Breast epithelium (tissue), 4 donors: ENCODE measurements at regions not wholly inside any gene's neighbourhood (a gene's known extent, or its start where the extent isn't known, plus 50 kb on each side); places are given as distances from the start of the nearest gene placed in this dataset.

Experiments
- DNase-seq, 2 donors: peaks; one replicate each; pipeline ENCODE4 v3.0.0-alpha.2; 2019; ENCODE audit warnings: low spot score in 2 of 2
- H3K27ac ChIP-seq, 2 donors: fragments of 200-600 bp; sonication (generic) in 1 of 2; one replicate each; pipeline ENCODE4 v1.5.1; 2016 to 2019; ENCODE audit warnings: mild to moderate bottlenecking in 1 of 2
- H3K27me3 ChIP-seq, 2 donors: fragments of 200-600 bp; sonication (generic) in 1 of 2; one replicate each; pipeline versions ENCODE4 v1.5.1 to v1.6.0; 2017 to 2019; ENCODE audit warnings: control low read depth in 1 of 2, mild to moderate bottlenecking in 1 of 2
- H3K36me3 ChIP-seq: fragments of 200-600 bp; one replicate; pipeline ENCODE4 v1.5.1; 2019
- H3K4me1 ChIP-seq, 2 donors: fragments of 200-600 bp; sonication (generic); one replicate each; pipeline ENCODE4 v1.5.1; 2016 to 2019; ENCODE audit warnings: control low read depth in 1 of 2
- H3K4me3 ChIP-seq, 3 donors: fragments of 200-600 bp; sonication (generic); 1 replicate in 2 of 3; 2 replicates in 1 of 3; pipeline ENCODE4 v1.5.1; 2016 to 2019; ENCODE audit warnings: mild to moderate bottlenecking in 3 of 3, moderate library complexity in 2 of 3
- H3K9me3 ChIP-seq, 2 donors: fragments of 200-600 bp; sonication (generic) in 1 of 2; one replicate each; pipeline ENCODE4 v1.5.1; 2016 to 2019; ENCODE audit warnings: control low read depth in 1 of 2
- POLR2A ChIP-seq: fragments of 450-650 bp; IDR thresholded peaks from one replicate; pipeline ENCODE4 v1.6.1; 2016; ENCODE audit warnings: antibody characterized with exemption, mild to moderate bottlenecking, moderate library complexity
- POLR2AphosphoS5 ChIP-seq, 3 donors: sonication (generic); formaldehyde crosslinking; IDR thresholded peaks; one replicate each; pipeline ENCODE4 v1.6.1; 2017; ENCODE audit warnings: antibody characterized with exemption in 3 of 3
- intact Hi-C: fragments of 100-400 bp; cut with DNase I; formaldehyde crosslinking; loops from one replicate; pipeline ENCODE4 v1.15.1; 2023; ENCODE audit warnings: low total_unique reads
- TF ChIP-seq, protein P1 (sequence below), 3 donors: fragments of 450-650 bp; IDR thresholded peaks; one replicate each; pipeline ENCODE4 v1.5.1; 2016 to 2017; ENCODE audit warnings: antibody characterized with exemption in 3 of 3, mild to moderate bottlenecking in 3 of 3, moderate library complexity in 3 of 3

DNA sequence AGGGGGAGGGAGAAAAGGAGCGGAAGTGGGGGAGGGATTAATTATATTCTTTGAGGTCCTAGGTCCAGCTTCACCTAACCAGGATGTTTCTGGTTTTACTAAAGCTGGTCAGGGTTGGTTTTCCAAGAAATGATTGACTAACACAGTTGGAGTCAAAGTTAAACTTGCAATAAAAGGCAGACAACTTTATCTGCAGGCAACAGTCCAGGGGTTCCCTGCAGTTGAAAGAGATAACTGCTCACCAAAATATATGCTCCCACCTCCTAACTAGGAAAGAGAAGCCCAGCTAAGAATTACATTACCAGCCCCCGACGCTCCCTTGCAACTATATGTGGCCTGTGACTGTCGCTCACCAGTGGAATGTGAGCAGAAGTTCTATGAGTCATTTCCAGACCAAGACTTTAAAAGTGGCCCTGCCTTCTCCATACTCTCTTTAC lies 140.0 kb upstream of the PKDCC start:
- no peak for DNase-seq
- H3K27me3 ChIP-seq = no peaks in the 10 kb centered on the region
- H3K4me3 ChIP-seq = no peak overlapping the region
- H3K27ac ChIP-seq = no peak overlapping the region
- no peaks in the 10 kb centered on the region for H3K36me3 ChIP-seq
- intact Hi-C loops = no loop called here
- TF ChIP-seq, protein P1, sequence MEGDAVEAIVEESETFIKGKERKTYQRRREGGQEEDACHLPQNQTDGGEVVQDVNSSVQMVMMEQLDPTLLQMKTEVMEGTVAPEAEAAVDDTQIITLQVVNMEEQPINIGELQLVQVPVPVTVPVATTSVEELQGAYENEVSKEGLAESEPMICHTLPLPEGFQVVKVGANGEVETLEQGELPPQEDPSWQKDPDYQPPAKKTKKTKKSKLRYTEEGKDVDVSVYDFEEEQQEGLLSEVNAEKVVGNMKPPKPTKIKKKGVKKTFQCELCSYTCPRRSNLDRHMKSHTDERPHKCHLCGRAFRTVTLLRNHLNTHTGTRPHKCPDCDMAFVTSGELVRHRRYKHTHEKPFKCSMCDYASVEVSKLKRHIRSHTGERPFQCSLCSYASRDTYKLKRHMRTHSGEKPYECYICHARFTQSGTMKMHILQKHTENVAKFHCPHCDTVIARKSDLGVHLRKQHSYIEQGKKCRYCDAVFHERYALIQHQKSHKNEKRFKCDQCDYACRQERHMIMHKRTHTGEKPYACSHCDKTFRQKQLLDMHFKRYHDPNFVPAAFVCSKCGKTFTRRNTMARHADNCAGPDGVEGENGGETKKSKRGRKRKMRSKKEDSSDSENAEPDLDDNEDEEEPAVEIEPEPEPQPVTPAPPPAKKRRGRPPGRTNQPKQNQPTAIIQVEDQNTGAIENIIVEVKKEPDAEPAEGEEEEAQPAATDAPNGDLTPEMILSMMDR (IDR thresholded peaks at IDR 0.05) = no peak
- TF ChIP-seq POLR2AphosphoS5 (IDR thresholded peaks at IDR 0.05) (no peak), POLR2A (no peak)
- H3K4me1 ChIP-seq = no peaks in the 10 kb centered on the region
- no peaks in the 10 kb centered on the region for H3K9me3 ChIP-seq

DNA sequence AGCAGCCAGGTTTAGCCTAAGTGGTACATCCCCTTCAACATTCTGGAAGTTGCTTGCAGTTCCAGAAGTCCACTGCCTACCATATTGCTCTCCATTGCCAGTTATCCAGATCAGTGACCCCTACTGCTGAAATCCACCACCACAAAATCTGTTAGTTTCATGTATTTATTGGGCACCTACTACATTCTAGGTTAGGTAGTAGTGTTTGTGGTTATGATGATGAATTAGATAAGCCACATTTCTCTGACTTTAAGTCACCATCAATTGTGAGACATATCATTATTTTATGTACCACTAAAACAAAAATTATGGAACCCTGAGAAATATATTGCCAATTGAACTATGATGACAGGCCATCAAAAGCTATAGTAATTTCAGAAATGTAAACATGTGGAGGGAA lies 139.5 kb upstream of the PKDCC start:
- no peak overlapping the region for H3K27ac ChIP-seq
- no peaks in the 10 kb centered on the region for H3K27me3 ChIP-seq
- no peaks in the 10 kb centered on the region for H3K36me3 ChIP-seq
- DNase-seq = no peak
- no peaks in the 10 kb centered on the region for H3K4me1 ChIP-seq
- H3K4me3 ChIP-seq = no peak overlapping the region
- TF ChIP-seq, protein P1 (IDR thresholded peaks at IDR 0.05) = no peak
- no peak for TF ChIP-seq POLR2A
- no peak for TF ChIP-seq POLR2AphosphoS5 (IDR thresholded peaks at IDR 0.05)
- no peaks in the 10 kb centered on the region for H3K9me3 ChIP-seq
- intact Hi-C loops = no loop called here

DNA sequence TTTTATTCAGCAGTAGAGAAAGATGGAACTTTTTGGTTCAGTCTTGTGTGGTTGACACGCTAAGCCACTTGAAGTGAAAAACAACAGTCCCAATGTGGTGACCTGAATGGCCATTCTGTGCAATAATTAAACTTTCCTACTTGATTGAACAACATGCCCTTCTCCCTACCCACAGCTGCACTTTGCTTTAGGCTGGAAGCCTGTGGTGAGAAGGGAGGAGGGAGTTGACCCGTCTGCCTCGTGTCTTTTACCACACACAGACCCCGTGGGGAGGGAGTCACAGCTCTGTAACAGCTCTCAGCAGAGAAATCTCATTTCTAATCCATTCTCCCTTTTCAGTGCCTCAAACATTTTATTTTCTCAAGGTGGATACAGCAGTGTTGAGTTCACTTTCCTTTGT lies 138.2 kb upstream of the PKDCC start:
- Histone ChIP-seq H3K27me3 (no peaks in the 10 kb centered on the region), H3K9me3 (no peaks in the 10 kb centered on the region), H3K4me3 (no peak overlapping the region), H3K36me3 (no peaks in the 10 kb centered on the region), H3K27ac (no peak overlapping the region), H3K4me1 (no peaks in the 10 kb centered on the region)
- TF ChIP-seq, protein P1 (IDR thresholded peaks at IDR 0.05) = no peak
- no peak for TF ChIP-seq POLR2A
- no peak for TF ChIP-seq POLR2AphosphoS5 (IDR thresholded peaks at IDR 0.05)
- intact Hi-C loops = no loop called here
- no peak for DNase-seq

DNA sequence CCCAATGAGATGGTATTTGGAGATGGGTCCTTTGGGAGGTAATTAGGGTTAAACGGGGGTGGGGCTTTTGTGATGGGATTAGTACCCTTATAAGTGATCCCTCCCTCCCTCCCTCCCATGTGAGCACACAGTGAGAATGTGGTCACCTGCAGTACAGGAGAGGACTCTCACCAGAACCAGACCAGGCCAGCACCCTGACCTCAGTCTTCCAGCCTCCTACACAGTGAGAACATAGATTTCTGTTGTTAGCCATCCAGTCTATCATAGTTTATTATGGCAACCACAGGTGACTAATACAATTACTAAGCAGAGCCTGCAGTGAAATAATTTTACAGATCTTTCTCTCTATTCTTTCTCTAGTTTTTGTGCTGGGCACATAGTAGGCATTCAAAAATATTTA lies 137.7 kb upstream of the PKDCC start:
- TF ChIP-seq POLR2A (no peak), POLR2AphosphoS5 (IDR thresholded peaks at IDR 0.05) (no peak)
- TF ChIP-seq, protein P1 (IDR thresholded peaks at IDR 0.05) = no peak
- H3K36me3 ChIP-seq = no peaks in the 10 kb centered on the region
- no peak overlapping the region for H3K4me3 ChIP-seq
- intact Hi-C loops = no loop called here
- no peaks in the 10 kb centered on the region for H3K4me1 ChIP-seq
- no peak for DNase-seq
- no peak overlapping the region for H3K27ac ChIP-seq
- H3K27me3 ChIP-seq = no peaks in the 10 kb centered on the region
- no peaks in the 10 kb centered on the region for H3K9me3 ChIP-seq

DNA sequence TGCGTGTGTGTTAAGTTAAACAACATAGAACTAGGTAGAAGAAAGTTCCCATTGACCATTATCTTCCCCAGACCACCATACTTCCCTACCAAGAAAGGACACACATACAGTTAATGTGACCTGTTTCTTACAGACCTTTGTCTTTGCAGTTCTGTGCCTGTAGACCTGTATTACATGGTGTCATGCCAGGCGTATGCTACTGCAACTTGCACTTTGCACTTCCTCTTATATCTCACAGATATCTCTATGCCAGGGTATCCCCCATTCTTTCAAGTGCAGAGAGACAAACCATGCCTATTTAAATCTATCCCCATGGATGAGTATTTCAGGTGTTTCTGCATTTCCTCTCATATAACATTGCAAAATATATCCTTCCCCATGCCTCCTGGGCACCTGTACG lies 136.8 kb upstream of the PKDCC start:
- H3K4me3 ChIP-seq = no peak overlapping the region
- no peak overlapping the region for H3K27ac ChIP-seq
- H3K4me1 ChIP-seq = no peaks in the 10 kb centered on the region
- no peaks in the 10 kb centered on the region for H3K9me3 ChIP-seq
- intact Hi-C loops = no loop called here
- no peaks in the 10 kb centered on the region for H3K27me3 ChIP-seq
- TF ChIP-seq POLR2AphosphoS5 (IDR thresholded peaks at IDR 0.05) = no peak
- TF ChIP-seq POLR2A = no peak
- TF ChIP-seq, protein P1 (IDR thresholded peaks at IDR 0.05) = no peak
- no peaks in the 10 kb centered on the region for H3K36me3 ChIP-seq
- DNase-seq = no peak
